NB4 (cell line): ENCODE measurements at regions not wholly inside any gene's neighbourhood (a gene's known extent, or its start where the extent isn't known, plus 50 kb on each side); places are given as distances from the start of the nearest gene placed in this dataset.

ENCODE experiments used
- CTCF ChIP-seq: IDR thresholded peaks from one replicate; pipeline ENCODE4 v1.5.1; 2012; ENCODE audit warnings: low read depth, low read length
- MAX ChIP-seq: IDR thresholded peaks from 2 replicates; pipeline ENCODE4 v1.6.1; 2011; ENCODE audit warnings: low read depth, low read length

GRCh38 chr6:22807818-22808217, 238.5 kb downstream of the HDGFL1 start:
- no peak for TF ChIP-seq CTCF
- no peak for TF ChIP-seq MAX
